Activated CD8-positive, alpha-beta memory T cell treated with anti-CD3 and anti-CD28 coated beads, Interleukin-2, amount 10 ng/mL, durations not matched to agents 7 days and 5 days (primary cell): ENCODE measurements at regions not wholly inside any gene's neighbourhood (a gene's known extent, or its start where the extent isn't known, plus 50 kb on each side); places are given as distances from the start of the nearest gene placed in this dataset.
"Not testable (repeated sequence)": the region's sequence is repeated elsewhere in the genome, so short reads cannot be mapped to it uniquely, and the experiment has no call there.

ENCODE experiments used
- ATAC-seq: fragments of 150-1000 bp; cut with Tn5 transposase; one replicate; pipeline ENCODE4 v1.10.0; 2021; ENCODE audit warnings: moderate library complexity
- CTCF ChIA-PET: fragments of 350-600 bp; sonication (Branson Sonifier 250); formaldehyde crosslinking; loops from one replicate; lab custom pipeline; 2021; ENCODE audit warnings: antibody characterized with exemption; lab: Charles Lee
- DNase-seq: peaks from one replicate; pipeline ENCODE4 v3.0.0-alpha.2; 2020
- H3K27ac Mint-ChIP-seq: one replicate; pipeline ENCODE4 v1.8.0; 2021; ENCODE audit warnings: mild to moderate bottlenecking, mixed read lengths
- H3K27me3 Mint-ChIP-seq: one replicate; pipeline ENCODE4 v1.8.0; 2021; ENCODE audit warnings: mixed read lengths
- H3K36me3 Mint-ChIP-seq: one replicate; pipeline ENCODE4 v1.8.0; 2021; ENCODE audit warnings: mild to moderate bottlenecking, mixed read lengths
- H3K4me1 Mint-ChIP-seq: one replicate; pipeline ENCODE4 v1.8.0; 2021; ENCODE audit warnings: mixed read lengths
- H3K4me3 Mint-ChIP-seq: one replicate; pipeline ENCODE4 v1.8.0; 2021; ENCODE audit warnings: mild to moderate bottlenecking, moderate library complexity, mixed read lengths
- H3K9me3 Mint-ChIP-seq: one replicate; pipeline ENCODE4 v1.8.0; 2022; ENCODE audit warnings: low read depth, mixed read lengths

DNA sequence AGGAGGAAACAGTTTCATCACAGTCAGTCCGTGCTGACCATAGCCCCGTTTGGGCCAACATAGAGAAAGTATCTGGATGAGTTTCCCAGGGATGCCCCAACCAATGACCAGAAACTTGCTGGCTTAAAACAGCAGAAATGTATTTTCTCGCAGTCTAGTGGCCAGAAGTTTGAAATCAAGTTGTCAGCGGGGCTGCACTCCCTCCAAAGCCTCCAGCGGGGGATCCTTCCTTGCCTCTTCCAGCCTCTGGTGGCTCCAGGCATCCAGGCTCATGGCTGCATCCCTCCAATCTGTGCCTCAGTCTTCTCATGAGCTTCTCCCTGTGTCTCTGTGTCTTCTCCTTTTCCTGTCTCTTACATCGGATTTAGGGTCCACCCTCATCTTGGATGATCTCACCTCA, 89.6 kb upstream of the CTBP2 start:
- Mint-ChIP-seq H3K27me3 (no peaks in the 10 kb centered on the region), H3K27ac (no peak overlapping the region), H3K9me3 (peaks cover 7% of the 10 kb centered on the region), H3K36me3 (no peaks in the 10 kb centered on the region), H3K4me3 (no peak overlapping the region), H3K4me1 (no peaks in the 10 kb centered on the region)
- CTCF ChIA-PET, result no interaction called here
- no peak for DNase-seq
- no peak for ATAC-seq

DNA sequence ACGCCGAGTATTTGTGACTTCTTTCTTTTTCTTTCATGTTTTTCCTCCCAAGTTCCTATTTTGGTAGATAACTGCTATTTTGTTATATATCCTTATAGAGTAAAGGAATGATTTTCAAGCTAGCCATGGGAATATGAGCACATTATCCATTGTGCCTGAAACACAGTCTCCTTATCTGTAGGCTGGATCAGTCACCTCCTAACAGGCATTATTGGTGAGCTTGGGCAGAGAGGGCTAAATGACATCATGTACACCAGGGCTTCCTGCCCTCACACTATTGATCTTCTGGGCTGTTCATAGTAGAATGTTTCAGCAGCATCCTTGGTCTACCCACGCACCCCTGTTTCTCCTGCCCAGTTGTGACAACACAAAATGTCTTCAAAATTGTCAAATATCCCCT, 88.1 kb upstream of the CTBP2 start:
- no peaks in the 10 kb centered on the region for H3K4me1 Mint-ChIP-seq
- no peaks in the 10 kb centered on the region for H3K36me3 Mint-ChIP-seq
- no peak overlapping the region for H3K27ac Mint-ChIP-seq
- H3K9me3 Mint-ChIP-seq, result peaks cover 7% of the 10 kb centered on the region
- H3K4me3 Mint-ChIP-seq, result no peak overlapping the region
- ATAC-seq (no peak), DNase-seq (no peak)
- CTCF ChIA-PET, result no interaction called here
- no peaks in the 10 kb centered on the region for H3K27me3 Mint-ChIP-seq

DNA sequence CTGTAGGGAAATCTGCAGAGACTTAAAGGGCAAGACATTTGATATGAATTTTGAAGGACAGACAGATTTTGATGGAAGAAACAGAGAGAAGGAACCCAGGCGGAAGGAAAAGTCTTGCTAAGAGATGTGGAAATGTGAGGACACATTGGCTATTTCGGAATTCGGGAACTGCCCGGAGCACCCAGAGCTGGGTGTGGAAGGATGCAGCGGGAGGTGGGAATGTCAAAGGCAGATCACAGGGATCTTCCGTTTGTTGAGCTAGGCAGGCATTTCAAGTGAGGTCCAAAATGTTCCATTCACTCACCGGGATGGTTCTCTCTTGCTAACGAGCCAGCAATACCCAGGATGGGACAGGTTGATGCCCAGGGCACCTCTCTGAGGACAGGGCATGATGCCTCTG, 87.2 kb upstream of the CTBP2 start:
- CTCF ChIA-PET, result no interaction called here
- Mint-ChIP-seq H3K36me3 (no peaks in the 10 kb centered on the region), H3K27ac (no peak overlapping the region), H3K9me3 (peaks cover 2% of the 10 kb centered on the region), H3K4me1 (no peaks in the 10 kb centered on the region), H3K4me3 (no peak overlapping the region), H3K27me3 (no peaks in the 10 kb centered on the region)
- DNase-seq (no peak), ATAC-seq (no peak)

DNA sequence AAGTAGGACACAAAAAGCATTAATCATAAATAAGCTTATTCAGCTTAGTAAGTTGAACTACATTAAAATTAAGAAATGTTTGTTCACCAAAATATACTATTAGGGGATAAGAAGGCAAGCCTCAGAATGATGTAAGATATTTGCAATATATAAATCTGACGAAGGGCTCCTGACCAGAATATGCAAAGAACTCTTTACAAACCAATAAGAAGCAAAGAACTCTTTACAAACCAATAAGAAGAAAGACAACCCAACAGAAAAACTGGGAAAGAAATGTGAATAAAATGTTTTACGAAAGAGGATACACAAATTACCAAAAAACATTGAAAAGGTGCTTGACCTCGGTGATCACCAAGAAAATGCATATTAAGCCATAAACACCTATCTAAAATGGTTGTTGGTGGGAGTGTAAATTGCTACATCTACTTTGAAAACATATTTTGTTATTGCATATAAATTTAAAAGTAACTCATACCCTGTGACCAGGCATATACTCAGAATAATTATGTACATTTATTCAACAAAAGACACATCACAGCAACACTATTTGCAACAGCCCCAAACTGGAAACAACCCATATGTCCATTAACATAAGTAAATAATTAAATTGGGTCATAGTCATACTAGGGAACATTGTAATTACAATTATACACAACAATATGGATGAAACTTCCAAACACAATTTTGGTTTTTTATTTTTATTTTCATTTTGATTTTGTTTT, 83.3 kb upstream of the CTBP2 start:
- DNase-seq, result no peak
- Mint-ChIP-seq H3K4me3 (no peak overlapping the region), H3K9me3 (no peaks in the 10 kb centered on the region), H3K36me3 (no peaks in the 10 kb centered on the region), H3K27ac (no peak overlapping the region), H3K27me3 (no peaks in the 10 kb centered on the region), H3K4me1 (no peaks in the 10 kb centered on the region)
- CTCF ChIA-PET, result no interaction called here
- no peak for ATAC-seq

DNA sequence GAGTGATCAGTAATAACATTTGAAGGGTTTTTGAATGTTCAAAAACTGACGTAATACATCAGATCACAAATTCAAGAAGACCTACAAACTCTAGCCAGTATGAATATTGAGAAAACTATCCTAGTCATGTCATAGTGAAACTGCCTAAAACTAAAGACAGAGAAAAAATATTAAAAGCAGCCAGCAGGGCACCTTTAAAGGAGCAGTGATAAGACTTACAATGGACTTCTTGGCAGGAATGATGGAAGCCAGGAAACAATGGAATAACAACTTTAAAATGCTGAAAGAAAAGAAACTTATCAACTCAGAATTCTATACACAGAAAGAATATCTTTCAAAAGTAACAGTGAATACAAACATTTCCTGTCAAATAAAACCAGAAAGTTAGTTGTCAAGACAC, 78.3 kb upstream of the CTBP2 start:
- DNase-seq (no peak), ATAC-seq (no peak)
- H3K4me1 Mint-ChIP-seq, result no peaks in the 10 kb centered on the region
- no peaks in the 10 kb centered on the region for H3K36me3 Mint-ChIP-seq
- H3K4me3 Mint-ChIP-seq, result no peak overlapping the region
- peaks cover 7% of the 10 kb centered on the region for H3K9me3 Mint-ChIP-seq
- no peak overlapping the region for H3K27ac Mint-ChIP-seq
- H3K27me3 Mint-ChIP-seq, result no peaks in the 10 kb centered on the region
- CTCF ChIA-PET, result no interaction called here

DNA sequence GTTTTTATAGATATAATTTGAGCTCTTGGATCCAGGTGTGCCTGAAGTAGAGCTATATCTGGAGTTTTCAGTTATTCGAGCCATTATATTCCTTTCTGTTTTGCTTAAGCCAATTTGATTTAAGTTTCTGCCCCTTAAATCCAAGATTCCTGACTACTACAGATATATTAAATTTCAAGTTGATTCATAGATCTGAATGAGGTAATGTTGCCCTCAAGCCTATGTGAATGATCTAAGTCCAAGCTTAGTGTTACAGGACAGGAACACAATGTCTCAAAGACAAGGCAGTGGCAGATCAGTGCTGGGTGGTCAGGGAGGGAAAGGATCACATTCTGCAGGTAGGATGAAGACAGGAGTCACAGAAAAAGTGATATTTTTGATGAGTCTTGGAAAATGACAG, 75.7 kb upstream of the CTBP2 start:
- H3K36me3 Mint-ChIP-seq, result no peaks in the 10 kb centered on the region
- no peak for DNase-seq
- no peaks in the 10 kb centered on the region for H3K27me3 Mint-ChIP-seq
- no peaks in the 10 kb centered on the region for H3K4me1 Mint-ChIP-seq
- H3K4me3 Mint-ChIP-seq, result no peak overlapping the region
- ATAC-seq, result no peak
- H3K9me3 Mint-ChIP-seq, result peaks cover 7% of the 10 kb centered on the region
- no peak overlapping the region for H3K27ac Mint-ChIP-seq
- CTCF ChIA-PET, result interaction anchor here (0.8 to 1.0 kb wide), 2 partner anchors 13 to 438 kb away, joined by 3 to 4 read pairs; no protein-coding TSS in a partner anchor

DNA sequence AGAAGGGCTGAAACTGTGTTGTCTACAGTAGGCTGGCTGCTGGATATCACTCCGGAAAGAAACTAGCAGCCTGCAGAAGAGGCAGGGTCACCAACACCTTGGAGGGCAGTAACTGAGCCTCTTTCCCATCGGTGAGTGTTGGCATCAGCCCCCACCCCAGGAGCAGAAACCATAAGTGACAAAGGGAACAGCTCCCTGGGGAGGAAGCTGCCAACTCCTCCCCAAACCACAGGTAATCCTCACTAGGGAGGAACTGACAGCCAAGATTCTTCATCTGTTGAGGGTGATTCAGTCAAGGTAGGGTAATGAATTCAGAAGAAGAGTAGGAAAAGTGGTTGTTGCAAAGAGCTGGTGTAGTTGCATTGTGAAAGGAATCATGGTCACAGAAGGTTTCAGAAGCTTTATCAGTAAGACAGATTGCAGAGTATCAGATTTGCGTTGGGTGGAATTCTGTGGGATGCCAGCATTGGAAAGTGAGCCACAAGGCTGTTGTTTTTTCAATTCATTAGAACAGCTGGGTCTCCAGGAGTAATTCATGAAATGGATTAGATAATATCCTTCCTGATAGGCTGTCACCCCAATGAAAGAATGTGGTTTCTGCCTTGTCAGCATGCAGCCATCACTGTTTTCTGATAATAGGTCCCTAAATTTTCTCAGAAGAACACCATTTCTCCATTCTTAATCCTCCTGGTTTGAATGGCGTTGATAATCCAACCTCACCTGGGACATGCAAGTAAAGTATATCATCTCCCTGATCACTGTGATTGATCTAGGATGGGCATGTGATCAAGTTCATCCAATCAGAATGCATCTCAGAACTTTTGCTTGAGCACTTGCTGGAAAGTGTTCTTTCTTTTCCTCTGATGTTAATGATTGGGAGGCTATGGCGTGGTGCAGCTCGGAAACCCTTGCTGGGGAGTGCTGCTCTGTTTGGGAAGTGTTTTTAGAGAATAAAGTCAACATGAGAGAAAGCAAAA, 75.0 kb upstream of the CTBP2 start:
- DNase-seq (no peak), ATAC-seq (no peak)
- Mint-ChIP-seq H3K27me3 (no peaks in the 10 kb centered on the region), H3K4me1 (no peaks in the 10 kb centered on the region), H3K9me3 (peaks cover 7% of the 10 kb centered on the region), H3K4me3 (no peak overlapping the region), H3K27ac (no peak overlapping the region), H3K36me3 (no peaks in the 10 kb centered on the region)
- CTCF ChIA-PET, result interaction anchor here (0.8 to 1.0 kb wide), 2 partner anchors 13 to 437 kb away, joined by 3 to 4 read pairs; no protein-coding TSS in a partner anchor

DNA sequence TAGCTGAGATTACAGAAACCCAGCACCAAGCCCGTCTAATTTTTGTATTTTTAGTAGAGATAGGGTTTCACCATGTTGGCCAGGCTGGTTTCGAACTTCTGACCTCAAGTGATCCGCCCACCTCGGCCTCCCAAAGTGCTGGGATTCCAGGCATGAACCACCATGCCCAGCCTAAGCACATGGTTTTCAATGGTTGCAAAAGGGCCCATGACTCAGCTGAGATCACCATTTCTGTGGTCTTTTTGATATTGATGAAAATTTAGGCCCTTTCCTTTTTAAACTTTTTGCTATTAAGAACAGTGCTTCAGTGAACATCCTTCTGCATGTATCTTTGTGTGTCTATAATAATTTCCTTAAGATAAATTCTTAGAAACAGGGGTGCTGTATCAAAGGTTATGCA, 74.2 kb upstream of the CTBP2 start:
- H3K27ac Mint-ChIP-seq, H3K4me3 Mint-ChIP-seq, DNase-seq, CTCF ChIA-PET, H3K27me3 Mint-ChIP-seq, H3K9me3 Mint-ChIP-seq, ATAC-seq, H3K36me3 Mint-ChIP-seq, H3K4me1 Mint-ChIP-seq: not testable (repeated sequence)

DNA sequence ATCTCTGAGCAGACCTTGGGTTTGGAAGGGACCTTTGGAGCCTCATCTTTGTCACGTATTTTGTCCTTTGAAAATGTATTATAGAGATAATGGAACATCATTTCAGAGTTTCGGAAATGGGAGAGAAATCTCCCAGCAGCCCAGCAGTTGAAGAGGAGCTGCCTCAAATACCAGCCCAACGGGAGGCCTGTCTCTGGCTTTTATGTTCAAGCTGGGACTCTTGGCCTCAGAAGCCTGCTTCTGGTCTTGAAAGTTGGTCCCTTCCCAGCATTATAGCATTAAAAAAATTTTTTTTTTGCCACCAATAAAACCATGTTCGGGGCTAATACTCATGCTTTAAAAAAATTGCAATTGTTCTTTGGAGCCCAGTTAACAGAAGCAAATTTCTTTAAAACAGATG, 73.4 kb upstream of the CTBP2 start:
- H3K9me3 Mint-ChIP-seq, result peaks cover 10% of the 10 kb centered on the region
- no peaks in the 10 kb centered on the region for H3K4me1 Mint-ChIP-seq
- ATAC-seq (no peak), DNase-seq (no peak)
- no peaks in the 10 kb centered on the region for H3K36me3 Mint-ChIP-seq
- no peak overlapping the region for H3K27ac Mint-ChIP-seq
- no peak overlapping the region for H3K4me3 Mint-ChIP-seq
- H3K27me3 Mint-ChIP-seq, result no peaks in the 10 kb centered on the region
- CTCF ChIA-PET, result no interaction called here

DNA sequence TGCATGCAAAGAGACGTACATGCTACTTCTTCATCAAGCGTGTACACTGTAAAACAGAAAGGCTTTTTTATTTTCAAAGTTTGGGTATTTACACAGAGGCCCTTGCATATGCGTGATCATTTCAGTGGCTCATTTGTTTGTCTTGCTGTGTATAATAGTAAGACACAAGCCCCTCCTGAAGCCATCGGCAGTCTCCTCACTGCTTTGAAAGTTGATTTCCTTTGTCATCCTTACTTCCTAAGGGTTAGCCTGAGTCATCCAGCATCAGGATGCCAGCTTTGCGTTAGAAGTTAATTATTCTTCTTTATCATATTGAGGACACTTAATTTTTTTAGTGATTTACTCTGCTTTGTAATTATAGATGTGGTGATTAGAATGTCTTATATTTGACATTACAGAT, 72.5 kb upstream of the CTBP2 start:
- no peak overlapping the region for H3K27ac Mint-ChIP-seq
- ATAC-seq (no peak), DNase-seq (no peak)
- peaks cover 7% of the 10 kb centered on the region for H3K9me3 Mint-ChIP-seq
- H3K36me3 Mint-ChIP-seq, result no peaks in the 10 kb centered on the region
- no peak overlapping the region for H3K4me3 Mint-ChIP-seq
- H3K27me3 Mint-ChIP-seq, result no peaks in the 10 kb centered on the region
- no peaks in the 10 kb centered on the region for H3K4me1 Mint-ChIP-seq
- CTCF ChIA-PET, result no interaction called here

DNA sequence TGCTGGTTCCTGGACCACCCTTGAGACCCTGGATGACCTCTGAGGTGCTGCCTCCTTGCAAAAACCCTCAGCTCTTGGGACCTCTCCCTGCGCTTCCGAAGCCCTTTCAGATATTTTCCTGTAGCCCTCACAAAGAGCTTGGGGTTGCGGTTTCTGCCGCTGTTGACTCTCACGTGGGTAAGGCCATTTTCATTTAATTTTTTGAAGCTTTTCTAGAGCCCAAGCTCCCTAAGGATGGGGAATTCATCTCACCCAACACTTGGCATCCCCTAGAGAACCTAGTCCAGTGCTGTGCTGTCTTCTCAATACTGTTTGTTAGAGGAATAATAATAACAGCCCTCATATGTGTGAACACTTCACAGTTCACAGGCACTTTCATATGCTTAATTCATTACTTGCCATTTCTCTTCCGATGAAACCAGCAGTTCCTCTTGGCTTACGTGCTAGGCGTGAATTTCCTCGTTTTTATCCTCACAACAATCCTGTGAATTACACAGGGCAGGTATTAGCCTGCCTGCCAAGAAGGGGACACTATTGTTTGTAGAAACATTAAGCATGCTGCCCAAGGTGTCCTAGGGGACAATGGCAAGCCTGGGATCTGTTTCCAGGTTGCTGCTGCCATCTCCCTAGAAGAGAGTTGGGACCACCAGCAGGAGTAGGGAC, 71.6 kb upstream of the CTBP2 start:
- Mint-ChIP-seq H3K4me3 (no peak overlapping the region), H3K36me3 (no peaks in the 10 kb centered on the region), H3K4me1 (no peaks in the 10 kb centered on the region), H3K9me3 (peaks cover 6% of the 10 kb centered on the region), H3K27ac (no peak overlapping the region), H3K27me3 (no peaks in the 10 kb centered on the region)
- ATAC-seq (no peak), DNase-seq (no peak)
- CTCF ChIA-PET, result no interaction called here

DNA sequence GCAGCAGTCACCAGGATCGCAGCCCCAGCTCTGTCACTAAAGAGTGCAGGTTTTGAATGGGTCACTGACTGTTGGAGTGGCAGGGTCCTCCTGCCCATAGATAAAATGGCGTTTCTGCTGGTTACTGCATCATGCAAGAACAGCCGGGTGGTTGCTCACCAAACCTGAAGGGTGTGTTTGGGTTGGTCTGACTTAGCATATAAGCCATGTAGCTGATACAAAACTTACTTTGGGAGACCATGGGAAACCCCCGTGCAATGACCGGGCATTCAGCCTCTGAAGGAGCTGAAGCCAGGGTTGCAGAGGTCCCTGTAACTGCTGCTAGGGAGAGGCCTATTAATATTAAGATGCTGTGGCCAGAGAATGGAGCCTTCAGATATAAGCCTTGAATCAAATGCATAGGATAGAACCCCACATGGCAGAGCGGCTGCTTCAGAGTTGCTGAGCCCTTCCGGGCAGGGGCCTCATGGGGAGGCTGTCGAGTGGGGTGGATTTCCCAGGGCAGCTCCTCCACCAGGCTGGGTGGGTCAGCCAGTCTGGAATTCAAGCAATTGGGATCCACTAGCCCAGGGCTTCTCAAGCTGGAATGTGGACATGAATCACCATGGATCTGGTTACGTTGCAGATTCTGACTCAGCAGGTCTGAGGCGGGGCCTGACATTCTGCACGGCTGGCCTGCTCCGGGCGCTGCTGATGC, 70.9 kb upstream of the CTBP2 start:
- no peaks in the 10 kb centered on the region for H3K4me1 Mint-ChIP-seq
- no peak for ATAC-seq
- H3K27ac Mint-ChIP-seq, result no peak overlapping the region
- no peaks in the 10 kb centered on the region for H3K27me3 Mint-ChIP-seq
- no peaks in the 10 kb centered on the region for H3K36me3 Mint-ChIP-seq
- peaks cover 4% of the 10 kb centered on the region for H3K9me3 Mint-ChIP-seq
- CTCF ChIA-PET, result no interaction called here
- no peak for DNase-seq
- no peak overlapping the region for H3K4me3 Mint-ChIP-seq

DNA sequence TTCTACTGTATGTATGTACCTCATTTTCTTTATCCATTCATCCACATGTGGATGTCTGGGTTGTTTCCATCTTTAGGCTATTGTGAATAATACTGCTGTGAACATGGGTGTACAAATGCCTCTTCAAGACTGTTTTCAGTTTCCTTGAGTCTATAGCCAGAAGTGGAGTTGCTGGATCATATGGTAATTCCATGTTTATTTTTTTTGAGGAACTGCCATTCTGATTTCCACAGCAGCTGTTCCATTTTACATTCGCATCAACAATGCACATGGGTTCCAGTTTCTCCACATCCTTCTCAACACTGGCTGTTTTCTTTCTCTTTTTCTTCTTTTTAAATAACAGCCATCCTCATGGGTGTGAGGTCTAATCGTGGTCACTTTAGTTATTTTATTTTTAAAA, 69.9 kb upstream of the CTBP2 start:
- Mint-ChIP-seq H3K9me3 (peaks cover 7% of the 10 kb centered on the region), H3K27ac (no peak overlapping the region), H3K36me3 (no peaks in the 10 kb centered on the region), H3K27me3 (no peaks in the 10 kb centered on the region), H3K4me3 (no peak overlapping the region), H3K4me1 (no peaks in the 10 kb centered on the region)
- DNase-seq (no peak), ATAC-seq (no peak)
- CTCF ChIA-PET, result no interaction called here
